Dermis blood vessel endothelial cell (primary cell): ENCODE measurements at regions not wholly inside any gene's neighbourhood (a gene's known extent, or its start where the extent isn't known, plus 50 kb on each side); places are given as distances from the start of the nearest gene placed in this dataset.
"Not testable (repeated sequence)": the region's sequence is repeated elsewhere in the genome, so short reads cannot be mapped to it uniquely, and the experiment has no call there.

Experiments used
- DNase-seq: peaks from one replicate; pipeline ENCODE4 v3.0.0; 2010

GRCh38 chr12:112616469-112617152, 174.9 kb upstream of the RPH3A start:
- no peak for DNase-seq

DNA sequence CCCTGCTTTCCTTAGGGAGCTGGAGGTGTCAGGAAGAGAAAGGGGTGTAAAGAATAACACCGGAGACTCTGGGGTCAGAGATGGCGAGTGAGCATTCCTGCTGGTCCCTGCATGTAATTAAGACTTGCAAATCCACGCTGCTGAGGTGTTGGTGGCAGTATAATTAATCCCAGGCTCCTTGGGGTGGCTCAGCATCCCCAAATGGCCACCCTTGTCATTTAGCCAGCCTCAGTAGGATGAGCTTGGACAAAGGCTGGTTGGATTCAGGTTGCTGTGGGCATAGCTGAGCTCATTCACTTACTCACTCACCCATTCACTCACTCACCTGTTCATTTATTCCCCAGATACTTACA, 174.4 kb upstream of the RPH3A start:
- DNase-seq: no peak

- DNase-seq: no peak
Measured at GRCh38 chr12:112627851-112628250, 163.7 kb upstream of the RPH3A start.

GRCh38 chr12:112631974-112632373, 159.6 kb upstream of the RPH3A start:
- not testable (repeated sequence) for DNase-seq

- no peak for DNase-seq
Measured at GRCh38 chr12:112635036-112635435, 156.5 kb upstream of the RPH3A start.

DNA sequence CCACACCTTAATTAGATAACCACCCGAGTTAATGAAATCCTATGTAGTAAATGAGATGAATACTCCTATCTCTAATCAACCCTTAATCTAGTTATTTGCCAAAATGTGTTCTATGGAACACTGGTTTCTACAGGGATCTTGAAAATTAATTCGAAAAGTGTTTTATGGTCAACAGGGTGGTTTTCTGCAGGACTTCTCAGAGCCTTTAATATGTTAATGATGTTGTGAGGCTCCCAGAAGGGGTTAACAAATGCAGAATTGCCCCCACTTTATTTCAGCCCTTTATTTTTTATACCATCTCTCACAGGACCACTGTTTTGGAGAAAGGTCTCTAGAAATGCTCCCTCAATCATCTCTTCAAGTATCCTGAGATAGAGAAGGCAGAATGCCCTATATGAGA, 153.1 kb upstream of the RPH3A start:
- DNase-seq: no peak

- DNase-seq: no peak
Measured at GRCh38 chr12:112645586-112645985, 146.0 kb upstream of the RPH3A start.

DNA sequence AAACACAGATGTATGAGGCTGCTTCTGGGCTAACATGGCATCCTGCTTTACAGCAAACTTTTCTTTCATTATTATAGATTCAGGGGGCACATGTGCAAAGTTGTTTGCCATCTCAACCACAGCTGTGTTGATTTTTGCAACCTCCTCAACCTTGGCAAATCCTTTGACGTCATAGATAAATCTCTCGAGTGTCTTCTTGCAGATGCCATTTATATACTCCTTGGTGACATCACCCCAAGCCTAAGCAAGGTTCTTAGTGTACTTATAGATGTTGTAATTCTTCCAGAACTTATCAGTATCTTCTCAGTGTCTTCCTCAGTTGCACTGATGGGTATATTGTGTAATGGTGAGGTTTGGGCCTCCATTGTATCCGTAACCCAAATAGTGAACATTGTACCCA, 135.4 kb upstream of the RPH3A start:
- DNase-seq: no peak

DNA sequence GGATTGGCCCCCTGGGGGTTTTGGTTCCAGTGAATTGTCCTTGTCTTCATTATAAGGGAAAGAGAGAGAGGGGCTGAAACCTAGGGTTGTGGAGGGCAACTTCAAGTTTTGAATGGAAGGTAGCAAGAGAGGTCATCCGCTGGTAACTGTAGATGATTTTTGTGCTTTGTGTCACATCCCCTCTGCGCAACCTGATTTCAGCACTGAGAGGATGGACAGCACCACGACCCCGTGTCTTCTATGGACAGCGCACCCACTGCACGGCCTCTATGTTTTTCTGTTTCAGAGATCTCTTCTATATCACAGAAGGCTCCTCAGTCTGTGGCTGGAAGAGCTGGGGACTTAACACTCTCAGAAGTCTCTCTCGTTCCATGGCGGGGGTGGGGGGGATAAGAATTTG, 127.0 kb upstream of the RPH3A start:
- DNase-seq: peak; percentile 36

GRCh38 chr12:112665958-112666357, 125.6 kb upstream of the RPH3A start:
- no peak for DNase-seq

DNA sequence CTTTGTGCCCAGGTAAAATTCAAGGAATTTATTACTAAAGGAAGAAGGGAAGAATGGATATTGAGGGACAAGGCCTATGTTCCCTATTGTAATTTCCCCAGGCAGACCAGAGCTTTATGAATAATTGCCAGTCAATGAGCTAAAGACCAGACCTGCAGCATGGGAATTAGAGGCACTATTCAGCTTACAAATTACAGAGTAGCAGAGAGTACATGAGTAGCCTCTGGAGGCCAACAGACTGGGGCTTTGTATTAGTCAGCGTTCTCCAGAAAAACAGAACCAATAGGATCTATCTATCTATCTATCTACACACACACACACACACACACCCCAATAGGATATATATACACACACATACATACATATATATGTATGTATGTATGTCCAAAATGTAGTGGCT, 120.0 kb upstream of the RPH3A start:
- no peak for DNase-seq

- no peak for DNase-seq
Measured at GRCh38 chr12:112674539-112674938, 117.0 kb upstream of the RPH3A start.

DNA sequence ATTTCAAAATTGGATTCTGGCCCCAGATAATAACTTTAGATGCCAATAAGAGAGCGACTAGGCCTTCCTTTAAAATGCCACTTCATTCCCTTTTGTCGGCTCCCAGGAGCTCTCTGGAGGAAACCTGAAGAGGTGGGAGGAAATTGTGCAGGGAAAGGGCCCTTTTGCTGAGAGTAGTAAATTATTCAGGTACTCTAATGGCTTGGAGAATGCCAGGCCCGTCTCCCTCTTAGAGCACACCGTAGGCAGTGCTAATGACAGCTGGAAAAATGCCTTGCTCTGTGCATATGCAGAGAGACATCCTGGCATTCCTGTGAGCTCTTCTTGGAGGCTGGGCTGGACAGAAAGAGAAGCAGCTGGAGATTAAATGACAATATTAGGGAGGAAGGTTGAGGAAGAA, 115.0 kb upstream of the RPH3A start:
- DNase-seq: no peak

- no peak for DNase-seq
Measured at GRCh38 chr12:112677050-112677765, 114.3 kb upstream of the RPH3A start.

GRCh38 chr12:112680993-112681392, 110.6 kb upstream of the RPH3A start:
- no peak for DNase-seq

GRCh38 chr12:112682586-112682985, 109.0 kb upstream of the RPH3A start:
- no peak for DNase-seq

GRCh38 chr12:112684742-112685141, 106.8 kb upstream of the RPH3A start:
- no peak for DNase-seq

DNA sequence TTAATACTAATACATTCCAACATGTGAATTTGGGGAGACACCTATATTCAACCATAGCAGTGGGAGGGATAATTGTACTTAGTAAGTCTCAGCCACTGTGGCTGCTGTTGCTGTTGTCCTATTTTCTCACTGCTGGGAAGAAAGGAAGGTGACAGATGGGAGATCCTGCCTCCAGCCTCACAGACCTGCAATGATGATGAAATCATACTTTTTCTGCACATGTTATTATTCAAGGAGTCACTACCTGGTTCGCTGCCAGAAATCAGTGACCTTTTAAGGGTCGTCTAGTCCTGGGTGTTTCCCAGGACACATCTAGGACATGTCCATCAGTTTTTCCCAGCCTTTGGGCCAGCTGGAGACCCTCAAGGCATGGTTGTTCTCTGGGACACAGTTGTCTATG, 106.2 kb upstream of the RPH3A start:
- no peak for DNase-seq

DNA sequence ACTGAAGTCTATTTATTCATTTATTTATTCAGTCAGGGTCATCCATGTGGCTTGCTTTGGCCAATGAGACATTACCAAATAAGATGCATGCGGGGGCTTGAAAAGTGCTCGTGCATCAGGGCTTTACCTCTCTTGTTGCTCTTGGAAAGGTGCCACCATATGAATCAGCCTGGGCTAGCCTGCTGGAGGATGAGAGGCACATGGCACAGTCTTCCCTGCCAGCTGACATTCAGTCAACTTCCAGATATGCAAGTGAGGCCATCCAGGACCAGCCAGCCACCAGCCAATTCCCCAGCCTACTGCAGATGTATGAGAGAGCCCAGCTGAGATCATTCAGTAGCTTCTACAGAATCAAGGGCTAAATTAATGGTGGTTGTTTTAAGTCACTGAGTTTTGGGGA, 105.2 kb upstream of the RPH3A start:
- DNase-seq: peak; percentile 13

DNA sequence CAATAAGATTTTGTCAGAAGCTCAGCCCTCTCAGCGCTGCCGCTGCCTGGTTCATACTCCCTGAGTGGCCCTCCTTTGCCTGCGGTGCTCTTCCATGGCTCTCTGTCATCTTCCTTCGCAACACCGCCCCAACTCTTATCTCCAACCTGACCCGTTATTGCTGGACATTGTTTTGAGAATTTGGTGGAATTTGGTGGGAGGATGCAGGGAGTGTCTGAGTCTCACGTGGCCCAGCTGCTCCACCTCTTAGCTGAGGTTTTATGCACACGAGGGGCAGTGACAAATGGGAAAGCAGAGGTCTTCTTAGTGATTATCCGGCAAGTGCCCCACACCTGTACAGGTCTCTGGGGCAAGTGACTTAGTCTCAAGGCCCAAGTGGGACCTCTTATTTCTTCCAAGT, 97.5 kb upstream of the RPH3A start:
- DNase-seq: no peak

- not testable (repeated sequence) for DNase-seq
Measured at GRCh38 chr12:112697441-112697840, 94.1 kb upstream of the RPH3A start.

DNA sequence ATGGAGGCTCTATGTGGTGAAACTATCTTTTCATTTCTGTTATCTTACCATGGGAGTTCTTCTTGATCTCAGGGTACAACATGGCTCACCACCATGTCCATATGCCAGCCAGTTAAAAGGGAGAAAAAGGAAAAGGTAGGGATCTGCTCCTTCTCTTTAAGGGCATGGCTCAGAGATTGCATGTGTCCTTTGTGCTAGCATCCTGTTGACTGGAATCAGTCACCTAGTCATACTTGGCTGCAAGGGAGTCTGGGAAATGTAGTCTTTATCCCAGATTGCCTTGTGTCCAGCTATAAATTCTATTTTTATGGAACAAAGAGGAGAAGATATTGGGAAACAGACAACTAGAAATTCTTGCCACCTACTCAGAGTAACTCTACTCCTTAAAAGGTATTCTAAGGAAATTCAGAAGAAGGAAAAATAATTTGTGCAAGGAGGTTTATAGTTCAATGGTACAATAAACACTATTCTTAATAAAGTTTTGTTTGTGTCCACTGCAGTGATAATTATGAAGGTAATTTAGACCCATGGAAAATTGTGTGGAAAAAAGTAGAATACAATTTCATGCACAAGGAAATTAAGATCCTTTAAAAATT, 86.4 kb upstream of the RPH3A start:
- DNase-seq: peak; percentile 19

GRCh38 chr12:112710414-112710813, 81.1 kb upstream of the RPH3A start:
- DNase-seq: no peak

- no peak for DNase-seq
Measured at GRCh38 chr12:112711026-112711425, 80.5 kb upstream of the RPH3A start.
